H1 (cell line): ENCODE measurements at regions not wholly inside any gene's neighbourhood (a gene's known extent, or its start where the extent isn't known, plus 50 kb on each side); places are given as distances from the start of the nearest gene placed in this dataset.

Experiments
- CTCF ChIA-PET: fragments of 300-600 bp; sonication (Branson Sonifier 250); formaldehyde crosslinking; loops from one replicate; lab custom pipeline; 2021; ENCODE audit not compliant: partially characterized antibody; lab: Charles Lee
- POLR2A ChIA-PET: fragments of 300-600 bp; sonication (Branson Sonifier 250); formaldehyde crosslinking; loops from one replicate; lab custom pipeline; 2021; ENCODE audit warnings: inconsistent platforms; ENCODE audit not compliant: partially characterized antibody; lab: Charles Lee
- DNase-seq, 2 experiments: peaks; one replicate each; pipeline versions ENCODE4 v3.0.0 to v3.0.0-alpha.2; 2010 to 2022; ENCODE audit warnings: low spot score in 2 of 2, low read depth in 1 of 2, mixed read lengths in 1 of 2
- FAIRE-seq: peaks from 2 replicates; lab custom pipeline; 2011; peaks lifted over from hg19 to GRCh38; lab: Jason Lieb, UNC
- H2AFZ ChIP-seq: 2 replicates; pipeline ENCODE4 v1.8.1; 2012; ENCODE audit warnings: low read length, inconsistent platforms
- H2AK5ac ChIP-seq: 2 replicates; pipeline ENCODE4 v1.6.1; 2013; ENCODE audit warnings: low read depth, low read length
- H2BK120ac ChIP-seq: replicated peaks from 2 replicates; pipeline ENCODE3; 2013; ENCODE audit warnings: low read depth, low read length, inconsistent platforms
- H2BK12ac ChIP-seq: 2 replicates; pipeline ENCODE4 v1.6.1; 2013; ENCODE audit warnings: low read depth, low read length
- H2BK15ac ChIP-seq: 2 replicates; pipeline ENCODE4 v1.6.1; 2013; ENCODE audit warnings: low read length
- H2BK20ac ChIP-seq: 2 replicates; pipeline ENCODE4 v1.6.1; 2013; ENCODE audit warnings: low read length
- H2BK5ac ChIP-seq: 2 replicates; pipeline ENCODE4 v1.6.1; 2013; ENCODE audit warnings: low read depth, low read length
- H3K14ac ChIP-seq: 2 replicates; pipeline ENCODE4 v1.6.1; 2013; ENCODE audit warnings: inconsistent platforms; ENCODE audit not compliant: insufficient read length
- H3K18ac ChIP-seq: 2 replicates; pipeline ENCODE4 v1.6.1; 2013; ENCODE audit warnings: low read length; ENCODE audit errors: extremely low read depth
- H3K23ac ChIP-seq: 2 replicates; pipeline ENCODE4 v1.6.1; 2013; ENCODE audit warnings: inconsistent platforms; ENCODE audit not compliant: insufficient read length
- H3K23me2 ChIP-seq: 2 replicates; pipeline ENCODE4 v1.6.1; 2013; ENCODE audit warnings: low read depth, low read length
- H3K27ac ChIP-seq: 2 replicates; pipeline ENCODE4 v1.6.1; 2011; ENCODE audit warnings: low read depth, low read length, inconsistent platforms
- H3K27me3 ChIP-seq, 4 experiments: replicated peaks in 1 of 4; 1 replicate in 1 of 4; 2 replicates in 3 of 4; pipeline versions ENCODE4 v1.6.1 to v1.8.1; 2011 to 2013; ENCODE audit warnings: low read length in 3 of 4, mild to moderate bottlenecking in 3 of 4, inconsistent platforms in 2 of 4, mixed read lengths in 2 of 4, moderate library complexity in 1 of 4; ENCODE audit not compliant: control insufficient read depth in 3 of 4, insufficient read depth in 3 of 4; ENCODE audit errors: extremely low read depth in 1 of 4
- H3K36me3 ChIP-seq, 4 experiments: 2 replicates each; pipeline versions ENCODE4 v1.6.1 to v1.8.1; 2011 to 2013; ENCODE audit warnings: mild to moderate bottlenecking in 4 of 4, low read length in 3 of 4, moderate library complexity in 2 of 4, control low read depth in 1 of 4, inconsistent platforms in 1 of 4; ENCODE audit not compliant: insufficient read depth in 4 of 4, control insufficient read depth in 2 of 4
- H3K4ac ChIP-seq: replicated peaks from 2 replicates; pipeline ENCODE3; 2013; ENCODE audit warnings: low read length, low read depth, mixed read lengths, inconsistent platforms; ENCODE audit not compliant: insufficient read length
- H3K4me1 ChIP-seq, 4 experiments: replicated peaks in 1 of 4; 1 replicate in 1 of 4; 2 replicates in 3 of 4; pipeline versions ENCODE4 v1.6.1 to v1.8.1; 2011 to 2013; ENCODE audit warnings: low read length in 3 of 4, inconsistent platforms in 2 of 4, mixed read lengths in 1 of 4; ENCODE audit not compliant: insufficient read depth in 4 of 4, control insufficient read depth in 3 of 4
- H3K4me2 ChIP-seq, 2 experiments: 2 replicates each; pipeline versions ENCODE4 v1.6.1 to v1.8.1; 2011 to 2013; ENCODE audit warnings: low read depth in 2 of 2, low read length in 2 of 2, control low read depth in 1 of 2, inconsistent platforms in 1 of 2, mild to moderate bottlenecking in 1 of 2; ENCODE audit not compliant: insufficient read depth in 1 of 2
- H3K4me3 ChIP-seq, 4 experiments: fragments of 200-600, 300-600 bp in 1 of 4; sonication (generic), shearing (Covaris generic), sonication (Bioruptor Twin) in 1 of 4; 2 replicates each; pipeline versions ENCODE4 v1.5.1 to v1.8.1; 2011 to 2016; ENCODE audit warnings: low read length in 4 of 4, low read depth in 3 of 4, control low read depth in 2 of 4, inconsistent platforms in 2 of 4, mild to moderate bottlenecking in 2 of 4, mixed read lengths in 1 of 4, moderate library complexity in 1 of 4; ENCODE audit not compliant: insufficient read depth in 2 of 4; ENCODE audit errors: extremely low read depth in 1 of 4
- H3K56ac ChIP-seq: replicated peaks from 2 replicates; pipeline ENCODE3; 2013; ENCODE audit warnings: low read depth, mild to moderate bottlenecking, mixed read lengths, low read length, inconsistent platforms; ENCODE audit not compliant: insufficient read length
- H3K79me1 ChIP-seq: 2 replicates; pipeline ENCODE4 v1.6.1; 2013; ENCODE audit warnings: low read depth, low read length, control low read depth
- H3K79me2 ChIP-seq, 2 experiments: 2 replicates each; pipeline versions ENCODE4 v1.6.1 to v1.8.1; 2012 to 2013; ENCODE audit warnings: low read length in 2 of 2, mild to moderate bottlenecking in 2 of 2, inconsistent platforms in 1 of 2; ENCODE audit not compliant: insufficient read depth in 2 of 2, control insufficient read depth in 1 of 2
- H3K9ac ChIP-seq, 4 experiments: replicated peaks in 1 of 4; 1 replicate in 1 of 4; 2 replicates in 3 of 4; pipeline versions ENCODE4 v1.6.1 to v1.8.1; 2011 to 2013; ENCODE audit warnings: low read depth in 3 of 4, low read length in 3 of 4, control low read depth in 2 of 4, mild to moderate bottlenecking in 2 of 4, moderate library complexity in 2 of 4, inconsistent platforms in 1 of 4; ENCODE audit errors: extremely low read depth in 1 of 4
- H3K9me3 ChIP-seq, 2 experiments: 2 replicates each; pipeline versions ENCODE4 v1.6.1 to v1.8.1; 2012 to 2013; ENCODE audit warnings: mild to moderate bottlenecking in 2 of 2, moderate library complexity in 2 of 2, control low read depth in 1 of 2, inconsistent platforms in 1 of 2, low read depth in 1 of 2, low read length in 1 of 2, mixed read lengths in 1 of 2; ENCODE audit not compliant: insufficient read depth in 2 of 2
- H4K20me1 ChIP-seq, 2 experiments: replicated peaks in 1 of 2; 2 replicates each; pipeline versions ENCODE3 to v1.8.1; 2011 to 2013; ENCODE audit warnings: inconsistent platforms in 2 of 2, low read length in 2 of 2, mild to moderate bottlenecking in 1 of 2; ENCODE audit not compliant: insufficient read depth in 2 of 2, control insufficient read depth in 1 of 2
- H4K5ac ChIP-seq: 2 replicates; pipeline ENCODE4 v1.6.1; 2013; ENCODE audit warnings: low read length, low read depth, mixed read lengths, inconsistent platforms; ENCODE audit not compliant: insufficient read length
- H4K8ac ChIP-seq: 2 replicates; pipeline ENCODE4 v1.8.0; 2013; ENCODE audit warnings: mild to moderate bottlenecking, moderate library complexity, low read length, inconsistent platforms; ENCODE audit not compliant: insufficient read depth; ENCODE audit errors: extremely low read depth
- H4K91ac ChIP-seq: replicated peaks from 2 replicates; pipeline ENCODE3; 2013; ENCODE audit warnings: low read length, mixed read lengths, inconsistent platforms; ENCODE audit not compliant: insufficient read length
- ATF2 ChIP-seq: IDR thresholded peaks from 2 replicates; pipeline ENCODE4 v1.6.1; 2012; ENCODE audit warnings: low read length, inconsistent platforms
- BACH1 ChIP-seq: IDR thresholded peaks from 2 replicates; pipeline ENCODE4 v1.6.1; 2012; ENCODE audit warnings: low read length, improper control_type of control experiment
- CTBP2 ChIP-seq: IDR thresholded peaks from 2 replicates; pipeline ENCODE4 v1.7.0; 2011; ENCODE audit warnings: borderline replicate concordance, mild to moderate bottlenecking, moderate library complexity, mixed read lengths, low read length; ENCODE audit not compliant: insufficient read depth, insufficient read length
- CTCF ChIP-seq, 3 experiments: IDR thresholded peaks; 1 replicate in 2 of 3; 2 replicates in 1 of 3; pipeline versions ENCODE4 v1.5.1 to v1.6.1; 2011; ENCODE audit warnings: low read length in 3 of 3, mild to moderate bottlenecking in 3 of 3, inconsistent platforms in 2 of 3, low read depth in 1 of 3, moderate library complexity in 1 of 3; ENCODE audit not compliant: insufficient read depth in 1 of 3; ENCODE audit errors: control extremely low read depth in 1 of 3
- EGR1 ChIP-seq: IDR thresholded peaks from 2 replicates; pipeline ENCODE4 v1.6.1; 2011; ENCODE audit warnings: low read depth, low read length, borderline replicate concordance
- FOSL1 ChIP-seq: IDR thresholded peaks from 2 replicates; pipeline ENCODE4 v1.6.1; 2011; ENCODE audit warnings: mild to moderate bottlenecking, low read depth, low read length, moderate library complexity; ENCODE audit not compliant: insufficient read depth
- GABPA ChIP-seq: IDR thresholded peaks from 2 replicates; pipeline ENCODE4 v1.6.1; 2011; ENCODE audit warnings: mild to moderate bottlenecking, low read length, moderate library complexity, borderline replicate concordance; ENCODE audit not compliant: insufficient read depth
- POU5F1 ChIP-seq: IDR thresholded peaks from 2 replicates; pipeline ENCODE4 v1.6.1; 2011; ENCODE audit warnings: low read depth, mild to moderate bottlenecking, low read length, moderate library complexity
- RXRA ChIP-seq: IDR thresholded peaks from 2 replicates; pipeline ENCODE4 v1.6.1; 2011; ENCODE audit warnings: low read depth, mild to moderate bottlenecking, low read length, moderate library complexity; ENCODE audit not compliant: insufficient read depth
- TEAD4 ChIP-seq: IDR thresholded peaks from 2 replicates; pipeline ENCODE4 v1.6.1; 2012; ENCODE audit warnings: low read depth, low read length, inconsistent platforms, mixed read lengths
- WGBS, 2 experiments: shearing (Covaris generic) in 1 of 2; methylation state at CpG; one replicate each; pipeline versions ENCODE4 v1.1.6 to v1.1.7; 2013 to 2015; ENCODE audit warnings: low lambda C conversion rate in 2 of 2, mixed read lengths in 2 of 2, inconsistent platforms in 1 of 2, low coverage in 1 of 2, missing lambda C conversion rate in 1 of 2; ENCODE audit not compliant: insufficient replicate concordance in 2 of 2, insufficient coverage in 1 of 2, insufficient read length in 1 of 2; ENCODE audit errors: extremely low coverage in 1 of 2, missing lambda C conversion rate in 1 of 2; 5-methylcytosine and 5-hydroxymethylcytosine counted together

- H3K23ac ChIP-seq, result no peak overlapping the region
- no peaks in the 10 kb centered on the region for H3K27me3 ChIP-seq
- no peak overlapping the region for H3K9ac ChIP-seq
- no peaks in the 10 kb centered on the region for H3K9me3 ChIP-seq
- ChIA-PET CTCF (interaction anchor here (1.2 kb wide), 1 partner anchor 134 kb away, joined by 3 read pairs; no protein-coding TSS in a partner anchor), POLR2A (no interaction called here)
- no peak overlapping the region for H2AFZ ChIP-seq
- H3K4me2 ChIP-seq, result no peak overlapping the region
- H2BK120ac ChIP-seq, result no peak overlapping the region
- H3K79me2 ChIP-seq, result no peaks in the 10 kb centered on the region
- no peaks in the 10 kb centered on the region for H3K23me2 ChIP-seq
- H3K4me3 ChIP-seq, result no peak overlapping the region
- H2BK12ac ChIP-seq, result no peak overlapping the region
- peaks cover 0 to 3% (median 0%) of the 10 kb centered on the region in 4 experiments; a peak in 1 of 7 replicates for H3K4me1 ChIP-seq
- no peaks in the 10 kb centered on the region for H3K79me1 ChIP-seq
- H2BK5ac ChIP-seq, result no peak overlapping the region
- DNase-seq, result no peak
- no peaks in the 10 kb centered on the region for H3K36me3 ChIP-seq
- no peak overlapping the region for H2BK15ac ChIP-seq
- no peaks in the 10 kb centered on the region for H4K20me1 ChIP-seq
- no peak overlapping the region for H3K56ac ChIP-seq
- no peak overlapping the region for H3K27ac ChIP-seq
- no peak for FAIRE-seq
- no peak overlapping the region for H3K4ac ChIP-seq
- H3K18ac ChIP-seq, result no peak overlapping the region
- 86% methylated on average over 4 of the region's 4 CpGs; no CpG with 5 or more reads in 1 of the 2 experiments for WGBS, 2 experiments
- H4K8ac ChIP-seq, result no peak overlapping the region
- no peak overlapping the region for H2BK20ac ChIP-seq
- no peak overlapping the region for H4K91ac ChIP-seq
- H3K14ac ChIP-seq, result no peak overlapping the region
- H2AK5ac ChIP-seq, result no peak overlapping the region
- no peak overlapping the region for H4K5ac ChIP-seq
- no peak for TF ChIP-seq BACH1
- no peak for TF ChIP-seq CTCF (IDR thresholded peaks at IDR 0.05; ENCODE audit: control extremely low read depth in 1 of 3, insufficient read depth in 1 of 3, low read depth in 1 of 3, low read length in 3 of 3)
- no peak for TF ChIP-seq EGR1
- no peak for TF ChIP-seq CTBP2
- no peak for TF ChIP-seq TEAD4
- no peak for TF ChIP-seq POU5F1
- no peak for TF ChIP-seq RXRA
- no peak for TF ChIP-seq GABPA
- no peak for TF ChIP-seq ATF2
- TF ChIP-seq FOSL1, result no peak
Observed at GRCh38 chr21:28805885-28806284, 186.8 kb downstream of the LTN1 start.
